GM23248 (cell line): ENCODE measurements at regions not wholly inside any gene's neighbourhood (a gene's known extent, or its start where the extent isn't known, plus 50 kb on each side); places are given as distances from the start of the nearest gene placed in this dataset.

Source experiments
- EZH2 ChIP-seq: fragments of 200-600 bp; sonication (generic); IDR thresholded peaks from 2 replicates; pipeline ENCODE4 v1.6.1; 2018; ENCODE audit warnings: antibody characterized with exemption, mild to moderate bottlenecking; ENCODE audit not compliant: insufficient read depth, poor library complexity, severe bottlenecking
- EZH2phosphoT487 ChIP-seq: fragments of 200-600 bp; sonication (generic); IDR thresholded peaks from 2 replicates; pipeline ENCODE4 v1.6.1; 2018; ENCODE audit warnings: antibody characterized with exemption, moderate library complexity, mild to moderate bottlenecking, low read depth; ENCODE audit not compliant: insufficient read depth

DNA sequence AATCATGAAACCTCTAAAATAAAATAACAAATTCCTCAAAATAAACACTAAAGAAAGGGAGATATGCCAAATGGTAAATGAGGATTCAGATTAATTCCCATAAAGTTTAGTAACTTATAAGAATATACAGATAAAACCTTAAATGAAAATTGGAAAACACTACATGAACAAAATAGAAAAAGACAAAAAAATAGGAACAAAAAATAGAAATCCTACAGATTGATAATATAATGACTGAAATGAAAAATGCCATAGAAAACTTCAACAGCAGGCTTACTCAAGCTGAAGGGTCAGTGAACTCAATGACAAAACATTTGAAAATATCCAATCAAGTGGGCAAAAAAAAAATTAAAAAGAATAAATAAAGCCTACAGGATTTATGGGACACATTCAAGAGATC lies 1784.8 kb downstream of the PCDH9 start:
- TF ChIP-seq EZH2 (no peak), EZH2phosphoT487 (no peak)
